ENCODE measurements at regions not wholly inside any gene's neighbourhood (a gene's known extent, or its start where the extent isn't known, plus 50 kb on each side); places are given as distances from the start of the nearest gene placed in this dataset.

- H3K27ac ChIP-seq (ENCODE audit: low read depth, low read length), result no peak overlapping the region
- H3K9me3 ChIP-seq (ENCODE audit: control insufficient read depth in 1 of 2, insufficient read depth in 1 of 2, low read depth in 1 of 2, low read length in 2 of 2), result peaks cover 3 to 22% of the 10 kb centered on the region in 2 experiments; a peak in 2 of 4 replicates
- no peak overlapping the region for H3K4me3 ChIP-seq (replicated peaks in 1 of 2; ENCODE audit: low read depth in 1 of 2, low read length in 2 of 2)
- H3K36me3 ChIP-seq (ENCODE audit: control insufficient read depth in 1 of 2, insufficient read depth in 2 of 2, low read length in 2 of 2), result no peaks in the 10 kb centered on the region
- DNase-seq (ENCODE audit: low read depth, low spot score), result no peak
- no peaks in the 10 kb centered on the region for H3K9me2 ChIP-seq (ENCODE audit: insufficient read depth)
- POLR2A ChIA-PET, result no interaction called here
- no peak overlapping the region for H3K9ac ChIP-seq (ENCODE audit: low read length)
- no peak overlapping the region for H2AFZ ChIP-seq (ENCODE audit: low read depth, low read length, poor library complexity, severe bottlenecking)
- TF ChIP-seq SP1 (IDR thresholded peaks at IDR 0.05; ENCODE audit: low read depth), result no peak
- TF ChIP-seq CBX3 (IDR thresholded peaks at IDR 0.05; ENCODE audit: low read depth), result no peak
- TF ChIP-seq REST (IDR thresholded peaks at IDR 0.05; ENCODE audit: low read depth), result no peak
- no peak for TF ChIP-seq EGR1 (IDR thresholded peaks at IDR 0.05; ENCODE audit: low read depth)
- no peak for TF ChIP-seq SRF (IDR thresholded peaks at IDR 0.05; ENCODE audit: low read depth)
- TF ChIP-seq JUND (IDR thresholded peaks at IDR 0.05), result no peak
- TF ChIP-seq ZNF274 (IDR thresholded peaks at IDR 0.05; ENCODE audit: low read depth, low read length), result no peak
- TF ChIP-seq POLR2AphosphoS5 (IDR thresholded peaks at IDR 0.05; ENCODE audit: low read depth, low read length), result no peak
- no peak for TF ChIP-seq POLR2A (IDR thresholded peaks at IDR 0.05; ENCODE audit: borderline replicate concordance, extremely low read depth, insufficient read depth, insufficient read length)
- TF ChIP-seq EZH2 (IDR thresholded peaks at IDR 0.05), result no peak
- no peak for TF ChIP-seq CTCF (IDR thresholded peaks at IDR 0.05 in 2 of 3, conservative IDR thresholded peaks at IDR 0.05 in 1 of 3; ENCODE audit: borderline replicate concordance in 1 of 3, insufficient read depth in 1 of 3, low read depth in 2 of 3, low read length in 2 of 3)
- no peak for TF ChIP-seq ELF1 (IDR thresholded peaks at IDR 0.05; ENCODE audit: borderline replicate concordance, low read depth)
- no peak for TF ChIP-seq SIN3A (IDR thresholded peaks at IDR 0.05; ENCODE audit: low read depth)
- TF ChIP-seq TCF7L2 (IDR thresholded peaks at IDR 0.05; ENCODE audit: borderline replicate concordance, extremely low read depth, insufficient read depth, insufficient read length), result no peak
- TF ChIP-seq ZFX (IDR thresholded peaks at IDR 0.05), result no peak
- no peak for TF ChIP-seq CEBPB (IDR thresholded peaks at IDR 0.05; ENCODE audit: low read depth)
- TF ChIP-seq, protein P1, sequence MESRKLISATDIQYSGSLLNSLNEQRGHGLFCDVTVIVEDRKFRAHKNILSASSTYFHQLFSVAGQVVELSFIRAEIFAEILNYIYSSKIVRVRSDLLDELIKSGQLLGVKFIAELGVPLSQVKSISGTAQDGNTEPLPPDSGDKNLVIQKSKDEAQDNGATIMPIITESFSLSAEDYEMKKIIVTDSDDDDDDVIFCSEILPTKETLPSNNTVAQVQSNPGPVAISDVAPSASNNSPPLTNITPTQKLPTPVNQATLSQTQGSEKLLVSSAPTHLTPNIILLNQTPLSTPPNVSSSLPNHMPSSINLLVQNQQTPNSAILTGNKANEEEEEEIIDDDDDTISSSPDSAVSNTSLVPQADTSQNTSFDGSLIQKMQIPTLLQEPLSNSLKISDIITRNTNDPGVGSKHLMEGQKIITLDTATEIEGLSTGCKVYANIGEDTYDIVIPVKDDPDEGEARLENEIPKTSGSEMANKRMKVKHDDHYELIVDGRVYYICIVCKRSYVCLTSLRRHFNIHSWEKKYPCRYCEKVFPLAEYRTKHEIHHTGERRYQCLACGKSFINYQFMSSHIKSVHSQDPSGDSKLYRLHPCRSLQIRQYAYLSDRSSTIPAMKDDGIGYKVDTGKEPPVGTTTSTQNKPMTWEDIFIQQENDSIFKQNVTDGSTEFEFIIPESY (IDR thresholded peaks at IDR 0.05; ENCODE audit: extremely low read depth, insufficient replicate concordance, low read length), result no peak
- TF ChIP-seq YY1 (IDR thresholded peaks at IDR 0.05; ENCODE audit: extremely low read depth, insufficient replicate concordance, low read depth, low read length), result no peak
- no peak for TF ChIP-seq MAX (IDR thresholded peaks at IDR 0.05)
- no TSS peak for BruUV-seq (replicated peaks)
- no peaks in the 10 kb centered on the region for H3K4me1 ChIP-seq (ENCODE audit: control insufficient read depth in 1 of 2, insufficient read depth in 2 of 2, low read length in 2 of 2)
- no peaks in the 10 kb centered on the region for H3K27me3 ChIP-seq (ENCODE audit: insufficient read depth, low read length)
- no peaks in the 10 kb centered on the region for H3K79me2 ChIP-seq (ENCODE audit: insufficient read depth, low read length)
- no peaks in the 10 kb centered on the region for H4K20me1 ChIP-seq (ENCODE audit: insufficient read depth)
- RAD21 ChIA-PET (ENCODE audit: low non-redundant PET in 1 of 2, low total read pairs in 2 of 2, uncharacterized antibody in 2 of 2, unreplicated experiment in 2 of 2), result no interaction called here
- CTCF ChIA-PET, result no interaction called here
- ATAC-seq, result no peak
- intact Hi-C loops (cut with micrococcal nuclease), result no loop called here
- no peak overlapping the region for H3K4me2 ChIP-seq (ENCODE audit: low read length)
Observed at GRCh38 chr7:49708590-49708989, 64.8 kb upstream of the VWC2 start.
